DMS114 treated with DMSO at 0.1 percent for 48 hours (cell line): ENCODE measurements at regions not wholly inside any gene's neighbourhood (a gene's known extent, or its start where the extent isn't known, plus 50 kb on each side); places are given as distances from the start of the nearest gene placed in this dataset.

Experiments used
- DNase-seq: peaks from one replicate; lab custom pipeline; 2025; ENCODE audit not compliant: unreplicated experiment; lab: John Stamatoyannopoulos, UW

DNA sequence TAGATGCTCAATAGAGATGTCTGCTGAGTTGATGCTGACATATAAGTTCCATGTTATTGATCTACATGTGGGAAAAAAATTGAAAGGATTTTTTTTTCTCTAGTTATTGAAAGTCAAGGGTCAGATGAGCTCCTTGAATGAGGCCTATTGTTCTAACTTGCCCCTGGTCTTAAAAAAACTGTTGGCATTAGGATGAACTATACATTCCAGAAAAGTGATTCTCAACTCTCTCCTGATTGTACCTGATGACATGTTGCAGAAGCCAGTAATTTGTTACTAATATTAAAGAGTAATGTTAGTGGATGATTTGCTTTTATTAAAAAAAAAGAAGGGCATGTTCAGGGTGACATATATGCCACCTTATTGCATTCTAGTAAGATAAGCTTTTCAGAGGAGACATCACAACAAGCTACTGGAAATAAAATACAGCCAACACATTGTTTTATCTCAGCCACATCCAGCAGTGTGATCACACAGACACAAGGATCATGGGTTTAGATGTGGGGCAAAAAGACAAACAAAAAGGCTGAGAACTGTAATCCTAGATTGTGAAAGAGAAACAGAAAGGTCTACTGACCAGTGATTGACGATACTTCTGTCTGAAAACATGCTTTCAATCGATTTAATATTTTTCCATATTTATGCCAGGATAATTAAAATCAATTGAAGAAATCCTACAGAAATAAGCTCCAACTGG lies 1314.1 kb upstream of the C9orf72 start:
- DNase-seq = no peak

DNA sequence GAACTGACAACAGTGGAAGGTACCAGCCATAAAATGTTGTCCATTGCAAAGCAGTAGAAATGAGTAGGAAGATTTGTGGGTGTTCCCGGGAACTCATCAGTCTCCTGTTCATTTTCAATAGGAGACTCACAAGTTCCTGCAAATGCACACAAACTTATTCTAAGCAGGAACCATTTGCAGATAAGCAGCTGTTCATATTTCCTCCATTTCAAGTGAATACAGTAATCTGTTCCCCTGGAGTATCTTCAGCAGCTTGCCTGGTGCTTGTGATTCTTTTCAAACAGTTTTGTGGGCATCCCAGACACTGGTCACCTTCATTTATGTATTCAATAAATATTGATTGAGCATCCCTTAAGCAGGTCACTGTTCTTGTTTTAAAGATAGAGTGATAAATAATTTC lies 1315.5 kb upstream of the C9orf72 start:
- DNase-seq = no peak

DNA sequence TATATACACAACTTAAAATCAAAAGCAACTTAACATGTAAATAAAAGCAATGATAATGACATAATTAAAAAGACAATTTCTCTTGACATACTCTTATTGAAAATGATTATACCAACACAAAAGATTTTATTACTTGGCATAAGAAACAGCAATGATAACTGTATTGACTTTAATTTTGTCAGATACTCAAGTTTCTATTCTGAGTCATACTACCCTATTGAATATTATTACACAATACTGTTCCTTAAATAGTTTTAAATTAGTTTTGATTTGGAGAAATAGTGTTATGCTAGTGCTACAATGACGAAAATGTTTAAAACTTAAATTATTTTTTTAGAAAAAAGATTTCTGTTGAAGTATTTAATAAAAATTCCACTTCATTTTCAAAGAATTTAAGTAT lies 1319.3 kb upstream of the C9orf72 start:
- no peak for DNase-seq

DNA sequence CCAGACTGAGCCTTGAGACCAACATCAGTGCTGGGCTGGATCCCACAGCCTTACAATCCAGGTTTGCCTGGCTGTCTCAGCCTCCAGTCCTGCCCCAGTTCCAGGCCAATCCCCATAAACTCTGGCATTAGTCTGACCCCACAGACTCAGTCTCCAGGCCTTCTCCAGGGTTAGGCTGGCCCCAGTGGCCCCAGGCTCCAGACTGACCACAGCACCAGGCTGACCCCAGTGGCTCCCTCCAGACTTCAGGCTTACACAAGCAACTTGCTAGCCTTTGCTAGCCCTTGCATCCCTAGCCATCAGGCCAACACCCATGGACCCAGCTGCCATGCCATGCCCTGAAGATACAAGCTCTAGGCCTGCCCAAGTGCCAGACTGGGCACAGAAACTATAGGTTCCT lies 1326.0 kb upstream of the C9orf72 start:
- DNase-seq = no peak

DNA sequence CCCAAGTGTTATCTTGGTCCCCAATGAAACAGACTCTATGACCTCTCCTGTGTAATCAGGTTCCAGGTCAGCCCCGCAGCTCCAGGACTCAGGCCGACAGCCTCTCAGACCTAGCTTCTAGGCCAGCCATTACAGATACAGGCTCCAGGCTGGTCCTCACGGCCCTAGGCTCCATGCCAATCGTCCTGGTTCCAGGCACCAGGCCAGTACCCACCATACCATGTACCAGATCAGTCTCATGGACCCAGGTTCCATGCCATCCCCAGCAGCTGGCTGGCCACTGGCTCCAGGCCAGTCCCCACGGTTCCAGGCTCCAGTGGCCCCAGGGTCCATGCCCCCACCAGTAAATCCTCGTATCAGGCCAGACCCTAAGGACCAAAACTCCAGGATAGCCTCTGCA lies 1326.6 kb upstream of the C9orf72 start:
- no peak for DNase-seq

DNA sequence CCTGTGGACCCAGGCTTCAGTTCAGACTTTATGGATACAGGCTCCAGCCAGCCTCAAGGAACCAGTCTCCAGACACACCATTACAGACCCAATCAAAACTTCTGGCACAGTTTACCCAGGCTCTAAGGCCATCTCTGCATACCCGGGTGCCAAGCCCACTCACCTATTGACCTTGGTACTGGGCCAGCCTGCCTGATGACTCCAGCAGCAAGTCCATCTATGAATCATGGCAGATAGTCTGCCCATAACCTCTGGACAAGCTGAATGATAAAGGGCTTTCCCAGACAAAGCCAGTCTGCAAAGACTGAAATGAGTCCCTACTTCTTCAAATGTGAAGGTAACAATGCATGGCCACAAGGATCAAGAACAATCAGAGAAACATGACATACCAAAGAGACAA lies 1327.1 kb upstream of the C9orf72 start:
- DNase-seq = no peak

DNA sequence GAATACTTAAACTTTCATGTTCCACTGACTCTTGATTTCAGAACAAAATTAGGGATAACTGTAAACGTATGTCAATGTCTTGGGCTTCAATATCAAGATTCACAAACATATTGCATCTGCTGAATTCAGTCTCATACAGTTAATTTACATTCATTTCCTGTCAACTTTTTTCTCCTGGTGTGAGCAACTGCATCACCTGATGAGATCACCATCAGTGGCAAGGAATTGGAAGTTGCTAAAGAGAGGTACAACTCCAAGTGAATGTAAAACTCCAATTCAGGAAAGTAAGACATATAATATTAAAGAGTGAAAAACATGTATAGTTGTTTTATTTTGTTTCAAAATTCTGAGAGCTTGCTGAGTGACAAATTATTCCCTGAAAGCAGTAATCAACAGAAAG lies 1336.2 kb upstream of the C9orf72 start:
- DNase-seq = no peak

DNA sequence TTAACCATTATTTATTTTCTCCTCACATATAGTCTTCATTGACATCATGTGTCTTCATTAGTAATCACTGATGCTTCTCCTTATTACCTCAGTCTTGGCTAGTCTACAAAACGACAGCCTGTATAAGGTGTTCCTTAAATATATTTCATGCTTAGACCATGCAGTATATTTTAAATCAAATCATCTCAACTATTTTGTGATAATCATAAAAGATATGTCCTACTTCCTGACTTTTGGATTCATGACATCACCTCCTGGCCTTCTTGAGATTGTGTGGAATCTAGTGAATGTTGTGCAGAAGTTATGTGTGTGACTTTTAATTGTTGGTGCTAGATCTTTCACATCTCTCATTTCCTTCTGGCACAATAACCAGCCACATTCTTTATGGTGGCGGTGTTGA lies 1339.3 kb upstream of the C9orf72 start:
- no peak for DNase-seq

DNA sequence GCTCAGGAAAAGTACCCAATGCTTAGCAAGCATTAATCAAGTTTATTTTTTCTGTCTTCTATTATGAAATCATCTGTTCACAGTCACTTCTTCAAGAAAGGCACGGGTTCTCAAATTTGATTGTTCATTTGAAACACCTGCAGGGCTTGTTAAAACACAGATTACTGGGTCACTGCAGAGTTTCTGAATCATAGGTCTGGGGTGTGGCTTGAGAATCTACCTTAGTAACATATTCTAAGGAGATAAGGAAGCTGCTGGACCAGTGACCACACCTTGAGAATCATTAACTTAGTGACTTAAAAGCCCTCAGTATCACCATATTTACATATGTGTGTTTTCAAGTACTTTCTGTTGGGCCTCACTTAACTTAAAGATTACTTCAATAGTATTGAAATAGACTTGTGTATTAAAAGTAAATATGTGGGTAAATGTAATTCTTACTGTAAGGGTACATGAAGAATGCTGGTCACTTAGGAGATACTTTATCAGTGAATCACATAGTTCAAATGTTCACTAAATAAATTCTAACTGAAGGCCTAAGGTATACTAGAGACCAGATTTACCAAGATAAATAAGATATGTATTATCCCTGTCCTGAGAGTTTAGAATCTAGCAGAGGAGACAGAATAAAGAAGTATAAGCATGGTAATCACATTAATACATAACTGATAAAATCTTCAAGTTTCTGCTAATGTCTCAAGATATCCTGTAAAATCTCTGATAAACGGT lies 1342.1 kb upstream of the C9orf72 start:
- DNase-seq = no peak

DNA sequence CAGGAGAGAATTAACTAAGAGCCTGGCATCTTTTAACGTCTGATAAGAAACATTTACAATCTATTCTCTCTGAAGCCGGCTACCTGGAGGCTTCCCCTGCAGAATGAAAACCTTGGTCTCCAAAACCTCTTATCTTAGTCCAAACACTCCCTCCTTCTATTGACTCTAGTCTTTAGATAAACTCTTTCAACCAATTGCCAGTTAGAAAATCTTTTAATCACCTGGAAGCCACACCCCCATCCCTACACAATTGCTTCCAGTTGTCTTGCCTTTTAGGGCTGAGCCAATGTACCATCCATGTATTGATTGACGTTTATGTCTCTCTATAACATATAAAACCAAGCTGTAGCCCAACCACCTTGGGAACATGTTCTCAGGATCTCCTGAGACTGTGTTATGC lies 1343.1 kb upstream of the C9orf72 start:
- no peak for DNase-seq

DNA sequence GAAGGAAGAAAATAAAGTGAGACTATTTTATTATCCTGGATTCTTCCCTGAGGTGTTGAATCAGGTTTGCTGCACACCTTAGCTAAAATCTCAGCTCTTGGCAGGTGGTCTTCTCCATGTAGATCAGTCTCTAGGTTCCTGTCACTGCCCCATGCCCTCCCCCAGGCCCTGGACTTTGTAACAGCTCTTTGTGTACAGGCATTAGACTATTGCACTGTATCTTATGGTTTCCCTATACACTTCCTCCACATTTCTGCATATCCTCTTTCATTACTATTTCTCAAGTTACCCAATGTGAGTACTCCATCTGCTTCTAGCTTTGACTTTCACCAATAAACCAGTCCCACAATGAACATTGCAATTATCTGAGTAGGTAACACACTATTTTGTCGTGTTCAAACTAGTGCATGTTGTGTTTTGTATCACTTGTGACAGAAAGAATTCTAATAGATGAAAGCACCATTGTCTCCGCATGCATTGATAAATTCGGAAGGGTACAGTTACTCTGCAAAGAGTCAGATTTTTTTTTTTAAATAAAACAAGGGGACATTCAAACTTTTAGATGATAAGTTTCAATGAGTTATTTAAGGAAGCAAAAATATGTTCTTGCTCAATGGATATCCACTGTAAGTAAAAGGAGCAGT lies 1348.7 kb upstream of the C9orf72 start:
- DNase-seq = no peak

DNA sequence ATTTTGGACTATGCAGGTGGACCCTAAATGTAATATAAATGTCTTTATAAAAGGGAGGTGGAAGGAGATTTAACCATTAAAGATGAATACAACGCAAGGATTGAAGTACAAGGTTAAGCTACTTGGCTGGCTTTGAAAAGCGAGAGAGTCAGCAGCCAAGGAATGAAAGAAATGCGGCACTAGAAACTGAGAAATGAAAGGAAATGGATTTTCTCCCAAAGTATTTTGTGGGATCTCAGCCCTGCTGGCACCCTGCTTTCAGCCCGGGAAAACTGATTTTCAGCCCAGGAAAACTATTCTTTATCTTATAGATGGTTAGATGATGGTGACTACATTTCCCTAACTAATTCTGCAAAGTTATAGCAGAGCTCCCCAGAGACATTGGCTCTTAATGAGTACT lies 1349.6 kb upstream of the C9orf72 start:
- DNase-seq = no peak

DNA sequence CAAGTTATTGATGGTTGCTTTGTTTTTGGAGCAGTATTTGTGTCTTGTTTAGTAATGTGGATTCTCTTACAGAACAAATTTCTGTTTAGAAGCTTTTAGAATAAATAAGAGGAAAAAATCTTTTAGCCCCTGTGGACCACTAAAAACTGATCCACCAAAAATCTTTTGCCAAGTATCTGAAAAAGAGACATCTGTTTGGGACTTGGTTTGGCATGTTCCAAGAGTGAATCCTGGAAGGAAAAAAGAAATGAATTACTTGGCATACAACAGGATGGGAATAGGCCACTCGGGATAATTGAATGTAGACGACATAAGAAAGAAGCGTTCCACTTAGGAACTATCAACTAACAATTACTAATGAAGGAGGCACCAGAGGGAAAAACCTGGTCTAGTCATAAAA lies 1350.1 kb upstream of the C9orf72 start:
- DNase-seq = no peak

DNA sequence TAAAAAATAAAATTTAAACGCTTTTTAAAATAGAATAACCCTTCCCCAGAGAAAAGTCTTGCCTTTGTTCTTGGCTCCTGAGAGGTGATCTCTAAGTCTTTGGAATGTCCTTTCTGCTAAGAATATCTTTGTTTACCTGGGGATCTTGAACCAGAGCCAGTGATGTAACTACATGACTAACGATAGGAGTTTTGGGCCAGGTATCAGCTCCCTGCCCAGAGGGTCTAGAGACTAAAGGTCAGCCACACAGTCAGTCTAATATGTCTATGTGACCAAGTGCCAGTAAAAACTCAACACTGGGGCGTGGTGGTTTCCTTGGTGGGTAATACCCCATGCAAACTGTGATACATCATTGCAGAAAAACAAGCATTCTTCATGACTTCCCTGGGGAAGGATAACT lies 1351.9 kb upstream of the C9orf72 start:
- DNase-seq = no peak

DNA sequence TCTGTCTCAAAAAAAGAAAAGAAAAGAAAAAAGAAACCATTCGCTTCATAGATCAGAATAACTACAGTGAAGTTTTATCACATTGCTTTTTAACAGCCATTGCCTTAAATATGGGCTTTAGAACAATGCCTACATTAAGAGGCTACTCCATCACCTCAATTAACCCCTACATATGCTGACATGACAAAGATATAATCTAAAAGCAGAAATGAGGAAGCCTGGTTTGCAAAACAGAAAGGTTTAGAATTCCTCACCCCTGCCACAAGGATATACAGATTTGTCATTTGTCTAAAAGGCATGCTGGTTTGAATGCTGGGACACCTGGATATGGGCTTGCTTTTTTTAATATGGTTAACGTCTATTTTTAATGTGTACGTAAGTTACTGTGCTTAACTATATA lies 1353.0 kb upstream of the C9orf72 start:
- DNase-seq = no peak

DNA sequence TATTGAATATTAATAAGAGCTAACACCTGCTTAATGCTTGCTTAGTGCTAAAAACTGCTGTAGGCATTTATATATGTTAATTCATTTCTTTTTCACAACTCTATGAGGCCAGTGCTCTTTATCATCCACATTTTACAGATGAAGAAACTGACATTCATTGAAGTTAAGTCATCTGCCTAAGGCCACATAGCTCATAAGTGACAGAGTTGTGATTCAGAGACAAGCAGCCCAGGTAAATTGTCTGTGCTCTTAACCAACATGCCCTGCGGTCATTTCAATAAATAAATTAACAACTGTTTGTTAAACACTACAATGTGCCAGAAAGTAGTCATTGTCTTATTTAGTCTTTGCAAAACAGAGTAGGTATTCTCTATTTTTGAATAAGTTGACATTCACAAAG lies 1354.4 kb upstream of the C9orf72 start:
- DNase-seq = no peak

DNA sequence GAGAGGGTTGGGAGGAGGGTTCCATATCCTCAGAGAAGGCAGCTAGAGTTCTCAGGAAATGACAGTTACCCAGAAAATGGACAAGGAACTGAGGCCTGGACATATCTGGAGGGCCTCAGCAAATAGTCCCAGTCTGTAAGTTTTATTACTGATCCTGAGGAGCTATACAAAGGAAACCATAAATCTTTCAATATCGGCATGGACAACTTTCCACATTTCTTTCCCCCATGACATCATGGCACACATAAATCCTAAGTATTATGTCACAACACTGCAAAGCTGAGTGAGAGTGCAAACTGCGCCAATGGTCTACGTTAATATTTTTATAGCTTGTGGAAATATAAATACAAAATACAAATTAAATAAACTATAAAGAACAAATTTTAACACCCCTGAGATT lies 1356.2 kb upstream of the C9orf72 start:
- DNase-seq = no peak

DNA sequence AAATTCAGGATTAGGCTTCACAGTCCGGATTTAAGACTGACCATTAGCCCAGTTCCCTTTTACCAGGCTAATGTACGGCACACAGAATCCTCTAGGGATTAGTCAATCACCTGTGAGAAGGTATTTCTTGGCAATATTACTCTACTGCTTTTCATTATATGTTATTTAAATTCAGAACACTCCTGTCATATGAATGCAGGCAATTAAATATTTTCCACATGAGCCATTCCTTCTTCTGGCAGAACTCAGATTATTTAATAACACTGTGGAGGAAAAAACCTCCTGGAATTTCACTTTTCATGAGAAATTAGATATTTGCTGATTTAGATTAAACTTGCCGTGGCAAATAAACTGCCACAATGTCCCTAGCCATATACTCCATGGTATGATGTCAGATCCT lies 1357.5 kb upstream of the C9orf72 start:
- no peak for DNase-seq

DNA sequence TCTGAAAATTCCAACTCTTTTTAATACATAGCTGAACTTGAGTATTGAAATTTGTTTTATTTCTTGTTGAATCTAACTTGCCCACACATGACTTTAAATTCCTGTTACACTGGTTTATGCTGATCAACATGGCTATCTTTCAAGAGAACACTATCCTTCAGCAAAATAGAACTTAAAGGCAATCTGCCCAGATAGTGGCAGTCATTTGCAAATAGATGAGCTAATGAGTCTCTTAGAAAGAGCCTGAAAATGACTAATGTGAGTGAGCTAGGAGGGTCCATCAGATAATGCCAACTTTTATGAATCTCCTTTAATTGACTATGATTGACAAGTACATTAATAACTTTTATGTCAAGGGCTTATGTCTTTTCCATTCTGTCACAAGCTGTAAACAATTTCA lies 1360.8 kb upstream of the C9orf72 start:
- DNase-seq = no peak

DNA sequence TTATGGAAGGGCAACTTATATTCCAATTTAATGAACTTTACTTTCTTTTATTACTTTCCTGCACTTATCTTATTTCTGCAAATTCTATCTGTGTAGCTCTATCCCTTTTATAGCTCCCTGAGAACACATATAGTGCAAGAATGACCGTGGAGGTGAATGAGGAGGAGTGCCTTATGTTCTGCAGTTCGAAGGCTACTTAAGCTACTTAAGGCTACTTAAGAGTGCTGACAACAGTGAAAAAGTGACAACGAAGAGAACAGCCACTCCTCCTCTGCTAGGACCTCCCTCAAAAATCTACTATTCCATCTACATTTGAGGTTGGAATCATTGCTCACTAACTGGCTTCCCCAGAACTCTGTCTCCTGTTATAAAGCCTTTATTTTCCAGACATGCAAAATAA lies 1365.7 kb upstream of the C9orf72 start:
- DNase-seq = no peak

DNA sequence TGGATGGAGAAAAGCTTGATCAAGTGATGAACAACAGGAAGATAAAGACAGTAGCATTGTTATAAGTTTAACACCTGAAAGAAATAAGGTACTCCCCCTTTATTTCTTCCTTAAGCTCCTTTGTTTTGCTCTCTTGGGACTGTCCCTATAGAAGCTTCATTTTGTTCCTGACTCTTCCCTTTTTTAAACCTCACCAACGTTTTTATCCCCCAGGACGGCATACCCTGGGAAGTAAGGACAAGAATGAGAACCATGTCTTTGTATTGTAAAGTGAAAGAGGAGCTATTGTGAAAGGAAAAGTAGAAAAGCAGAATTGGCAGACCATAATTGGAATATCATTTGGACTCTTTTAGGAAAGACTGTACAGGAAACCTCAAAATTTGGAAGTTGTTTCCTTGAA lies 1368.6 kb upstream of the C9orf72 start:
- DNase-seq = no peak

DNA sequence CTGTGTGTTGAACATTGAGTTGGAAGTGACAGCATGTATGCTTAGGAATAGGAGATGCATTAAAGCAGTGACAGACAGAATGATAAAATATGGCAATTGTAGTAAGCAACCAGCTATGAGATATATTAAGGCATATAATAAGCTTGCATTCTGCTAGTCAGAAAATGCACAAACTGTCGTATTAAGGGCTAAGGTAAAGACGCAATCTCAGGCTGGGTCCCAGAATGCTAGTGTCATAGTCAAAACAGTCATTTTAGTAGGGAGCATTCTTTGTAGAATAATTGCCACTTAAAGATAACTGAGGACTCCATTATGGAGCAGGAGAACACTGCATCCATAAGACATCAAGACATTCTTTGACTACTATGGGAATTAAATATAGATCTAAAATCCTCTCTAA lies 1369.7 kb upstream of the C9orf72 start:
- DNase-seq = no peak

DNA sequence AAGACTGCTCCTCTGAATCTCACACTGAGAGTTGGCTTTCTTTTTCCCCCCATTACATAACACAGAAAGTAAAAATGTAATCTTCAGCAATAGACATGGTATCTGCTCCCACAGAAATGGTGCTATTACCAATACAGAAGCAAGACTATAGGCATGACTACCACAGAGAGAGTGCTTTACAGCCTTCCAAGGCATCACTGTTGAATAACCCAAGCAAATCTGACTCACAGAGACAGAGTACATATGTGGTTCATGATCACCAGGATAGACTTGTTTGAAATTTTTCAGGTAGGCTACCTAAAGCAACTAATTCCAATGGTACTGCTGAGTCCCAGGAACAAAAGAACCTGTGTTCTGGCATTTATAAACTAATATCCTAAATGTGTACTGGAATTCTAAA lies 1373.4 kb upstream of the C9orf72 start:
- no peak for DNase-seq
